AG10803 (cell line): ENCODE measurements at regions not wholly inside any gene's neighbourhood (a gene's known extent, or its start where the extent isn't known, plus 50 kb on each side); places are given as distances from the start of the nearest gene placed in this dataset.
"Not testable (repeated sequence)": the region's sequence is repeated elsewhere in the genome, so short reads cannot be mapped to it uniquely, and the experiment has no call there.

Experiments used
- DNase-seq: peaks from one replicate; pipeline ENCODE4 v3.0.0; 2010; ENCODE audit warnings: low read depth
- H3K4me3 ChIP-seq: 2 replicates; pipeline ENCODE4 v1.5.1; 2011; ENCODE audit warnings: mild to moderate bottlenecking, low read length, control low read depth
- CTCF ChIP-seq: conservative IDR thresholded peaks from 2 replicates; pipeline ENCODE4 v1.5.1; 2011; ENCODE audit warnings: mild to moderate bottlenecking, low read length, control low read depth, inconsistent platforms

- no peak for TF ChIP-seq CTCF
- no peak overlapping the region for H3K4me3 ChIP-seq
- no peak for DNase-seq
Measured at GRCh38 chr7:109694149-109695071, 1124.7 kb downstream of the DNAJB9 start.

DNA sequence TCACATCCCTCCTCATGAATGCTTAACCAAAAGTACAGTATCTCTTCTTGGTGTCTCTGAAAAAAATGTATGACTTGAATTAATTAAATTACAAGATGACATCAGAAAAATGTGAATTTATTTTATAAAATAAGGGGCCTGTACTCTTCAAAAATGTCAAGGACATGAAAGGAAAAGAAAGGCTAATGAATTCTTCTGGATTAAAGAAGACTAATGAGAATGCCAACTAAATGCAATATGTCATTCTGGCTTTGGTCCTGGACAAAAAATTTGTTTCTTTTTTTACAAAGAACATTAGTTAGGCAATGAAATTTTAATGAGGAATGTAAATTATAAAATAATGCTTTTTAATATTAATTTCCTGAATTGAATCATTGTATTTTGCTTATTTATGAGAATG lies 1125.7 kb downstream of the DNAJB9 start:
- no peak for DNase-seq

DNA sequence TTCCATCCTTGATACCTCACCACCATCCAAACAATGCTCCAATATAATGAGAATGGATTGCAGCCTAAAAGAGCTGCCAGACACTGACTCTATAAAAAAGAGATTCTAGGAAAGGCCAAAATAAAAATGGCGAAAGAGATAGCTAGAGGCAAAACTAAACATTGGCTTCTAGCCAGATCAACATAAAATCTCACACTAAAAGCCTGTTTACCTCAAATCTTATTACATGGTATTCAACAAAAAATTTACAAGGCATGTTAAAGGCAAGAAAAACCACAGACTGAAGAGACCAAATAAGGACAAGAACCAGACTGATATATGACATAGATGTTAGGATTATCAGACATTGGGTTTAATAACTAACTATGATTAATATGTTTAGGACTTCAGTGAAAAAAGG lies 1127.0 kb downstream of the DNAJB9 start:
- H3K4me3 ChIP-seq, result no peak overlapping the region
- no peak for TF ChIP-seq CTCF
- DNase-seq, result no peak

More for the DNA sequence above, 1125.7 kb downstream of the DNAJB9 start:
- no peak for TF ChIP-seq CTCF
- no peak overlapping the region for H3K4me3 ChIP-seq

DNA sequence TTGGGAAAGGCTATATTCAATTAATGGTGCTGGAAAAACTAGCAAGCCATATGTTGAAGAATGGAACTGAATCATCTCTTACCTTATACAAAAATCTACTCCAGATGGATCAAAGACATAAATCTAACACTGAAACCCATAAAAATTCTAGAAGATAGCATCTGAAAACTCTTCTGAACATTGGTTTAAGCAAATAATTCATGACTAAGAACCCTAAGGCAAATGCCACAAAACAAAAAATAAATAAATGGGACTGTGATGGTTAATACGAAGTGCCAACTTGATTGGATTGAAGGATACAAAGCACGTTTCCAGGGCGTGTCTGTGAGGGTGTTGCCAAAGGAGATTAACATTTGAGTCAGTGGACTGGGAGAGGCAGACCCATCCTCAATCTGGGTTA lies 1130.0 kb downstream of the DNAJB9 start:
- no peak for TF ChIP-seq CTCF
- no peak for DNase-seq
- H3K4me3 ChIP-seq, result no peak overlapping the region

DNA sequence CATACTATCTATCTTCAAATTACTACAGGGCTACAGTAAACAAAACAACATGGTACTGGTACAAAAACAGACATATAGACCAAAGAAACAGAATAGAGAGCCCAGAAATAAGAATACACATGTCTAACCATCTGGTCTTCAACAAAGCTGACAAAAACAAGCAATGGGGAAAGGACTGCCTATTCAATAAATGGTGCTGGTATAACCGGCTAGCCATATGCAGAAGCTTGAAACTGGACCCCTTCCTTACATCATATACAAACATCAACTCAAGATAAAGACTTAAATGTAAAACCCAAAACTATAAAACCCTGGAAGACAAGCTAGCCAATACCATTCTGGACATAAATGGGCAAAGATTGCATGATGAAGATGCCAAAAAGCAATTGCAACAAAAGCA lies 1143.7 kb downstream of the DNAJB9 start:
- TF ChIP-seq CTCF, result no peak
- DNase-seq, result no peak
- H3K4me3 ChIP-seq, result no peak overlapping the region

- H3K4me3 ChIP-seq, DNase-seq: not testable (repeated sequence)
Measured at GRCh38 chr7:109719359-109719758, 1149.7 kb downstream of the DNAJB9 start.

DNA sequence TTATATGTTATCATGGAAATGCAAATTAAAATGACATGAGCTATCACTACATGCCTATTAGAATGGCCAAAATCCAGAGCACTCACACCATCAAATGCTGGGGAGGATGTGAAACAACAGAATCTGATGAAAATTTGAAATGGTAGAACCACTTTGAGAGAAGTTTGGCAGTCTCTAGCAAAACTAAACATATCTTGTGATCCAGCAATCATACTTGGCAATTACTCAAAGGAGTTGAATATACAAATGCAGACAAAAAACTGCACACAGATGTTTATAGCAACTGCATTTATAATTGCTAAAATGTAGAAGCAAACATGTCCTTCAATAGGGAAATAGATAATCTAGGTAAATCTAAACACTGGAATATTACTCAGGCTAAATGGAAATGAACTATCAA lies 1164.9 kb downstream of the DNAJB9 start:
- no peak for TF ChIP-seq CTCF
- DNase-seq, result no peak
- no peak overlapping the region for H3K4me3 ChIP-seq

- TF ChIP-seq CTCF, result no peak
- no peak for DNase-seq
- H3K4me3 ChIP-seq, result no peak overlapping the region
Measured at GRCh38 chr7:109735881-109736280, 1166.2 kb downstream of the DNAJB9 start.
